ENCODE measurements at regions not wholly inside any gene's neighbourhood (a gene's known extent, or its start where the extent isn't known, plus 50 kb on each side); places are given as distances from the start of the nearest gene placed in this dataset.

- no peak for DNase-seq (ENCODE audit: low spot score)
Observed at GRCh38 chr14:84131924-84132323, 1398.0 kb upstream of the FLRT2 start.

DNA sequence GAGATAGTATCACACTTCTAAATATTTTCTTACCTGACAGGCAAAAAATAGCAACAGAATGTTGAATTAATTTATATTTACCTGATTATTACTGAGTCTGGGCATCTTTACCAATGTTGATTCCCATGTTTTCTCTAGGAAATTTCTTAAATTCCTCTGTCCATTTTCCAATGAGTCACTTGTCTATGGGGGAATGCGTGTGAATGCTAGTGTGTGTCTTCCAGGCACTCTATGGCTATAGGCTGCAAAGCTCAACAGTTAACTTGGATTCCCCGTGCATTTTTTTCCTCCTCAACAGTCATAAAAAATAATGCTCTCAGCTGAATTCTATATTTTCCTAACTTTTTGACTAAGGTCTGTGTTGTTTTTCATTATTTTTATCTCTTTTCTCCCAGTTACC lies 1385.8 kb upstream of the FLRT2 start:
- DNase-seq (ENCODE audit: low spot score), result no peak

GRCh38 chr14:84152452-84152851 lies 1377.5 kb upstream of the FLRT2 start:
- no peak for DNase-seq (ENCODE audit: low spot score)

- no peak for DNase-seq (ENCODE audit: low spot score)
Observed at GRCh38 chr14:84162633-84163032, 1367.3 kb upstream of the FLRT2 start.

DNA sequence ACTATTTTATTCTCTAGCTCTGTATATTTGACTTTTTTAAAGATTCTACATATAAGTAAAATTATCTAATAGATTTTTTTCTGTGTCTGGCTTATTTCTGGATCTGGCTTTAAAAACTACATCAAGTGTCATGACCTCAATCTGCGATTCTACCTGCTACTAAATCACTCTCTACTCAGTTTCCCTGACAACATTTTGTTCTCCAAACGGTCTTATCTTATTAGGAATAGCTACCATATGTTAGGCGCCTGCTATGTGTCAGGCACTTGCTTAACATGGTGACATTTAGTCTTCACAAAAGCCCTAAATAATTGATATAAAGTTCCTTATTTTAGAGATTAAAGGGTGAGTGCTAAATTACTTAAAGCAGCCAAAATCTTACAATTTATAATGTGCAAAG lies 1362.9 kb upstream of the FLRT2 start:
- DNase-seq (ENCODE audit: low spot score), result no peak

- DNase-seq (ENCODE audit: low spot score), result no peak
Observed at GRCh38 chr14:84180336-84180735, 1349.6 kb upstream of the FLRT2 start.

GRCh38 chr14:84181072-84181471 lies 1348.9 kb upstream of the FLRT2 start:
- no peak for DNase-seq (ENCODE audit: low spot score)

- DNase-seq (ENCODE audit: low spot score), result no peak
Observed at GRCh38 chr14:84195514-84195913, 1334.4 kb upstream of the FLRT2 start.

GRCh38 chr14:84197704-84198103 lies 1332.2 kb upstream of the FLRT2 start:
- no peak for DNase-seq (ENCODE audit: low spot score)

GRCh38 chr14:84202486-84202885 lies 1327.5 kb upstream of the FLRT2 start:
- no peak for DNase-seq (ENCODE audit: low spot score)

DNA sequence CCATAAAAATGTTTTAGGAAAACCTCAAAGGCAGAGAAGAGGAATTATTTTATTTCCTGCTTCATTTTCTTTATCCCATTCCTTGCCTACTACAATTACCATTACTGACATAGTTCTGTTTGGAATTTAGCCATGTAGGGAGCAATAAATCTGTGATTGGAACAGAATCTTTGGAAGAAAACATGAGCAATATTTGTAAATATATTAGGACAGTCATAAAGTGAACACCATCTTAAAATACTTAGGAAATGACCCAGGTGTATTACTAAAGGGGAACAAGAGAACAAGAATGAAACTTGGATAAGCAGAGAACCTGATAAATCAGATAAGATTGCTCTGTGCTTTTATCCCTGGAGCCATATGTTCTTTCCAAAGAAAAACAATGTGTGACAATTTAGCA lies 1326.0 kb upstream of the FLRT2 start:
- DNase-seq (ENCODE audit: low spot score), result no peak

- peak; percentile 48 for DNase-seq (ENCODE audit: low spot score)
Observed at GRCh38 chr14:84208451-84208850, 1321.5 kb upstream of the FLRT2 start.

GRCh38 chr14:84209031-84209430 lies 1320.9 kb upstream of the FLRT2 start:
- no peak for DNase-seq (ENCODE audit: low spot score)

DNA sequence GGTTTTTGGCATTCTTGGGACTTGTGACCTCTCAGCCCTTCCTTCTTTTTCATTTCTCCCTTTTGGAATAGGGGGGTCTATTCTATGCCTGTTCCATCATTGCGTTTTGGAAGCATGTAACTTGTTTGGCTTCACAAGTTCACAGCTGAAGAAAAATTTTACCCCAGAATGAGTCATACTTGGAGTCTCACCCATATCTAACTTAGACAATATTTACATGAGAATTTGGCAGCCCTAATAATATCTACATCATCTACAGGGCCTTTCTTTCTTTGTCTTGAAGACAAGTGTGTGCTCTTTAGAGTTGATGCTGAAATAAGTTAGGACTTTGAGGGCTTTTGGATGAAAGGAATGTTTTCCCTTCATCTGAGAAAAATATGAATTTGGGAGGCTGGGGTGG lies 1312.9 kb upstream of the FLRT2 start:
- no peak for DNase-seq (ENCODE audit: low spot score)

- DNase-seq (ENCODE audit: low spot score), result no peak
Observed at GRCh38 chr14:84225268-84225667, 1304.7 kb upstream of the FLRT2 start.

GRCh38 chr14:84228702-84229101 lies 1301.2 kb upstream of the FLRT2 start:
- no peak for DNase-seq (ENCODE audit: low spot score)

GRCh38 chr14:84234281-84234680 lies 1295.7 kb upstream of the FLRT2 start:
- DNase-seq (ENCODE audit: low spot score), result no peak

- DNase-seq (ENCODE audit: low spot score), result no peak
Observed at GRCh38 chr14:84236290-84236689, 1293.7 kb upstream of the FLRT2 start.

- DNase-seq (ENCODE audit: low spot score), result no peak
Observed at GRCh38 chr14:84237881-84238280, 1292.1 kb upstream of the FLRT2 start.

- DNase-seq (ENCODE audit: low spot score), result no peak
Observed at GRCh38 chr14:84247693-84248092, 1282.3 kb upstream of the FLRT2 start.

GRCh38 chr14:84250893-84251292 lies 1279.1 kb upstream of the FLRT2 start:
- no peak for DNase-seq (ENCODE audit: low spot score)

GRCh38 chr14:84251411-84252115 lies 1278.4 kb upstream of the FLRT2 start:
- no peak for DNase-seq (ENCODE audit: low spot score)

DNA sequence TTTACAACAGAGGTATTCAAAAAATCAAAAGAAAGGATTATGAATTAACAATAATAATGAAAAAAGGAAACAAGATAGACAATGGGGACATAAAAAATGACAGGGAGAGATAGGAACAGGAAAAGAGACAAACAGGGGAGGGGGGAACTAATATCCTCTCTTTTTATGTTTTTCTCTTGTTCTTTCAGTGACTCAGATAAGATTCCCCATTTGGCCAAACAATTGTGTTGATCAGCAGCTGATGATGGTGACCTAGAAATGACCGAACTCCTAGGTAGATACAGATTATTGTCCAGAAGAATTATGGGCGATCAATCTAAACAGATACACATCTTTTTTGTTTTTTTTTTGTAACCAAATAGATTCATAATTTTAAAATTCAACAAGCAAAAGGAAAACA lies 1277.2 kb upstream of the FLRT2 start:
- no peak for DNase-seq (ENCODE audit: low spot score)

GRCh38 chr14:84253326-84253725 lies 1276.6 kb upstream of the FLRT2 start:
- no peak for DNase-seq (ENCODE audit: low spot score)

Data from H4 (cell line).